ENCODE measurements at regions not wholly inside any gene's neighbourhood (a gene's known extent, or its start where the extent isn't known, plus 50 kb on each side); places are given as distances from the start of the nearest gene placed in this dataset.
"Not testable (repeated sequence)": the region's sequence is repeated elsewhere in the genome, so short reads cannot be mapped to it uniquely, and the experiment has no call there.

GRCh38 chr6:19699932-19700331 is 137.2 kb upstream of the ID4 start:
- DNase-seq (ENCODE audit: extremely low read depth, low read depth), result no peak

- no peak for DNase-seq (ENCODE audit: extremely low read depth, low read depth)
These were observed 131.6 kb upstream of the ID4 start for GRCh38 chr6:19705606-19706005.

- no peak for DNase-seq (ENCODE audit: extremely low read depth, low read depth)
These were observed 125.0 kb upstream of the ID4 start for GRCh38 chr6:19712012-19712688.

DNA sequence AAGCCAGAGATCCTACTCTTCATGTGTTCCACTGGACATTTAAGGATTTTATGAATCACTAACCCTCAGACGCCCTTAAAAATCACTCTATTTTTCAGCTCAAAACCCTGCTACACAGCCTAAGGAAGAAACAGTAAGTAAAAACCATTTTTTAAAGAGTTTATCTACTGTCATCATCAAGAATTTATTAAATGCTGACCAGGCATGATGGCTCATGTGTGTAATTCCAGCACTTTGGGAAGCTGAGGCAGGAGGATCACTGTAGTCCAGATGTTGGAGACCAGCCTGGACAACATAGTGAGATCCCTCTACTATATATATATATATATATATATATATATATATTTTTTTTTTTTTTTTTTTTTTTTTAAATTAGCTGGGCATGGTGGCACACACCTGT is 124.2 kb upstream of the ID4 start:
- no peak for DNase-seq (ENCODE audit: extremely low read depth, low read depth)

DNA sequence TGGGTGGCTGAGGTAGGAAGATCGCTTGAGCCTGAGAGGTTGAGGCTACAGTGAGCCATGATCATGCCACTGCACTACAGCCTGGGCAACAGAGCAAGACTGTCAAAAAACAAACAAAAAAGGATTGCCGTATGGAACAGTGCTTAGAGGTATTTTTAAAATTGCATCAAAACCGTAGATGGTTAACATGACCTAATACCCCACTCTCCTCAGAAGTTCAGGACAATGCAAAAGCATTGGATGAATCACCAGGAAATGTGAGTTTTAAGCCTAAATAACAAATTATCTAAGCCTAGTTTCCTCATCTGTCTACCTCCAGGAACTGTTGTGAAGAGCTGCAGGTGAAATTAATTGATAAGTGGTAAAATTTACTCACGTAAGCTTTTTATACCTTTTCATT is 123.8 kb upstream of the ID4 start:
- DNase-seq (ENCODE audit: extremely low read depth, low read depth), result no peak

DNA sequence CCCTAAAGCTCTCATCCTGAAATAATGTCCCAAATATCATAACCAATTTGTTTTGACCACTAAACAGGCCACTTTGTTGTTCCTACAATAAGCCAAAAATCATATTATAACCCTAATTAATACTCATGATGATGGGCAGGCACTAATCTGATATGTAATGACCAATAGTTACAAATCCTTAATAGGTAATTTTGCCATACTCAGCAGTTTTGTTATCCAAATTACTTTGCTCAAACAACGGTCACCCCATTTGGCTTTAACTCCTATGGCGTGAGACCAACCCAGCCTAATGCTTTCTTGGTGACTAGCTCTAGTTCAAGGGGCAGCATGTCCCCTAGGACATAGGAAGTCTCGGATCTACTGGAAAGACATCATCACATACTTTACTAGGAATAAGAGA is 123.2 kb upstream of the ID4 start:
- DNase-seq (ENCODE audit: extremely low read depth, low read depth), result no peak

DNA sequence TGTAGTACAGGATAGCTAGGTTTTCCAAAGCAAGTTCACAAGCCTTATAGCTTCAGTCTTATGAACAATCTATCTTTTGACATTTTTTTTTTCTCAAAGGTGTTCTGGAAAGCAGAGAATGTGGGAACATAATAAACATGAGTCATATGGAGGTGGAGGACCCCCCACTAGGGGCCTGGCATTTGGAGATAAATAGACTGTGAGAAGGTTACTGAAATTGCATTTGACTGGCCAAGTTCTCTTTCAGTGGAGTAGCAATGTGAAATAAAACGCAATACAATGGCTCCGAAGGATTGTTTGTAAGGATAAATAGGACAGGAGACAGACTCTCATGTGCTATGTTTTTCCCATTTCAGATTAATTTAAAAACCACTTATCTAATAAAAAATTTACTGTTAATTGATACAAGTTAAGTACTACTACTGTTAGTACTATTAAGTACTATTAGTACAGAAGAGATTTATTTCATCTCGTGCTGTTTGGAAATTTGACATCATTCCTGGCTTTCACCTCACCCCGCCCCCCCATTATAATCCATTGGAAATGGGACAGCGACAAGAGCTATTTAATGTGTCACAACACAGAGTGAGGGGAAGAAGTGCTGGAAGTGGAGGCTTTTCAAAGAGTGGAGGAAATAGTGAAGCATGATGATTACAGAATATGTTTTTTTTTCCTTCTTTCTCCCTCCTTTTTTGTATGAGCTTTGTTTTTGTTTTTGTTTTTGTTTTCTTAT is 122.6 kb upstream of the ID4 start:
- no peak for DNase-seq (ENCODE audit: extremely low read depth, low read depth)

- no peak for DNase-seq (ENCODE audit: extremely low read depth, low read depth)
These were observed 122.0 kb upstream of the ID4 start for GRCh38 chr6:19715167-19715551.

DNA sequence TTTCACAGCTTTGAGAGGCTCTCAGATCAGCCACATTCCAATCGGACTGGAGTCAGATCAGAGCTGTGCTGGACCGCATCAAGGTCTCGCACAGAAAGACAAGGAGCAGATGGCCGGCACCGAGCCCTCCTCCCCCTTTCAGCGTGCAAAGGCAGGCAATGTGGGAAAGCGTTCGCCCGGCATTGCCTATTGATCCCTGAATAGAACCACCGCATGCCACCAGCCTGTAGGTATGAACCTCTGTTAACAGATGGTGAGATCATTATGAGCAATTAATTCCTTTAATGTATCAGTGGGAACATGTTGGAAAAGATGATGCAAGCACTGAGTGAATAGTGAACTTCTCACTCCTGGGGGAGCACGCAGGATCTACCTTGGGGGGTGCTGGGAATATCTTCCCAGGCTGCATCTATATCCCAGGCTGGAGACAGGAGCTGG is 117.5 kb upstream of the ID4 start:
- no peak for DNase-seq (ENCODE audit: extremely low read depth, low read depth)

DNA sequence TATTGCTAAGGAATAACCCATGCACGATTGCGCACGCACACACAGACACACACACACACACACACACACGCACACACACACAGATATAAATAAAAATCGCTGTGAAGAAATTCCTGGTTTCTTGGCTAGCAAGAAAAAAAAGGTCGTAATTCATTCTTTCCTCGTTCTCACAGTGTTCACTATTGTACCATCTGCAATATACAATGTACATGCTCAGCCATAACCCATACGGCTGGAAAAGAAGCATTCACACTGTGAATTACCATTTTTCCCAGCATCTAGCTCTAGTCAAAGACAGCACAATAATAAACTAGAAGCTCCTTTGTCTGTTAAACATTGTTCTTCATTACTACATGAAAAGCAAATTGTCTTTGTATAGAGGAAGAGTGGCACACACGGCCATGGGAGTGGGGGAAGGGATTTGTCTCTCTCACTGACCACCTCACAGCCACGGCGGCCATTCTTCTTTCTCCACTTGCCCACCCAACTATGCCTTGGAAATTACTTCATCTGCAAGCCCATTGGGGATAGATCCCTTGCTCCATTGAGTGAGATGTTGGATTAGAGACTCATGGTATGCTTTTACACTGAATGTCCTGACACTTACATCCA is 115.3 kb upstream of the ID4 start:
- DNase-seq (ENCODE audit: extremely low read depth, low read depth), result no peak

DNA sequence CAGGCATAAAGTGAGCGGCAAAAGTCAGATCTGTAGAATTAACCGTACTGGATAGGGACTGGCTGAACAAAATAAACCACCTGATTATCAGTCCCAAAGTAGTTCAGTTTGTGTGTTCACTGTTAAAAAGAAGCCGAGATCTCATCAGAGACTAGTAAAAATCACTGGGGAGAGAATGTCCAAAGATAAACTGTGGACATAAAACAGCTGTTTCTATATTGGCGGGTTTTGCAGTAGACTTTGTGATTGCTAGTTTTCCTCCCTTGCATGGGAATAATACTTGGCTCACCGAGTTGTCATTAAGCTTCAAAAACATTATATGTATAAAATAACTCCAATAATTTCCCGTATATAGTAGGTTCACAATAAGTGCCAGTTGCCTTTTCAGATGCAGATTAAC is 114.2 kb upstream of the ID4 start:
- DNase-seq (ENCODE audit: extremely low read depth, low read depth), result no peak

DNA sequence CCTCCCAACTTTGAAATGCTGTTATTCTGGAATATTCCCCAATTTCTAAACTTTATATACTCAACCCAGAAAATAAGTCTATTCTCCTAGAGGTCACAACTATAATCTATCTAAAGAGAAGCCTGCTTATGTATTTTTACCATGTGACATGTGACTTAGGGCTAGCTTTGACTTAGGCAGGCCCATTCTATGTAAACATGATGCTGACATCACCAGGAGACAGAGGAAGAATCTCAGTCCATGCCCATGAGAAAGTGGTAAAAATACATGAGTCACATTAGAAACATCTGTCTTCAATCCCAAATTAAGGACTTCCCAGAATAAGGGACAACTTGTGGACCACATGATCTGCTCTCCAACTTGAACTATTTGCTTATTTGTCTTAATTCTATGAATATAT is 113.6 kb upstream of the ID4 start:
- DNase-seq (ENCODE audit: extremely low read depth, low read depth), result no peak

DNA sequence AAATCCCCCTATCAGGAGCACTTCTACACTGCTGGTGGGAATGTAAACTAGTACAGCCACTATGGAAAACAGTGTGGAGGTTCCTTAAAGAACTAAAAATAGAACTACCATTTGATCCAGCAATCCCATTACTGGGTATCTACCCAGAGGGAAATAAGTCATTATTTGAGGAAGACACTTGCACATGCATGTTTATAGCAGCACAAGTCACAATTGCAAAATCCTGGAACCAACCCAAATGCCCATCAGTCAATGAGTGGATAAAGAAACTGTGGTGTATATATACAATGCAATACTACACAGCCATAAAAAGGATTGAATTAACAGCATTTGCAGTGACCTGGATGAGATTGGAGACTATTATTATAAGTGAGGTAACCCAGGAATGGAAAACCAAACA is 111.7 kb upstream of the ID4 start:
- not testable (repeated sequence) for DNase-seq (ENCODE audit: extremely low read depth, low read depth)

GRCh38 chr6:19731282-19731681 is 105.9 kb upstream of the ID4 start:
- peak; percentile 69 for DNase-seq (ENCODE audit: extremely low read depth, low read depth)

GRCh38 chr6:19734061-19734460 is 103.1 kb upstream of the ID4 start:
- no peak for DNase-seq (ENCODE audit: extremely low read depth, low read depth)

DNA sequence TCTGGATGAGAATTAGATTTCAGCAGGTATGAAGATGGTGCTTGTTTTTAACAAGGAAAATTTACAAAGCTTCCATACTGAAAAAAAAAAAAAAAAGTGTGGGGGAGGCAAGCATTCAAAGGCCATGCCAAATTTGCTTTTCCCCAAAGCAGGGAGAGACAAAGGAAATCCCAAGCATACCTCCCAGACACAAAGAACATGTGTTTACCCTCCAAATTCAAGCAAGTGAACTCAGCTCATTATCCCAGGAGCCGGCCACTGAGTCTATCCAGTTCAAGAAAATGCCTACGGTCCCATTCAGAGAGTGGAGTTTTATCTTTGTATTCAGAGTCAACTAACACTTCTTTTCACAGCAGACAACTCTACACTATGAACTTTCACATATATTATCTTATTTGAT is 102.7 kb upstream of the ID4 start:
- DNase-seq (ENCODE audit: extremely low read depth, low read depth), result no peak

DNA sequence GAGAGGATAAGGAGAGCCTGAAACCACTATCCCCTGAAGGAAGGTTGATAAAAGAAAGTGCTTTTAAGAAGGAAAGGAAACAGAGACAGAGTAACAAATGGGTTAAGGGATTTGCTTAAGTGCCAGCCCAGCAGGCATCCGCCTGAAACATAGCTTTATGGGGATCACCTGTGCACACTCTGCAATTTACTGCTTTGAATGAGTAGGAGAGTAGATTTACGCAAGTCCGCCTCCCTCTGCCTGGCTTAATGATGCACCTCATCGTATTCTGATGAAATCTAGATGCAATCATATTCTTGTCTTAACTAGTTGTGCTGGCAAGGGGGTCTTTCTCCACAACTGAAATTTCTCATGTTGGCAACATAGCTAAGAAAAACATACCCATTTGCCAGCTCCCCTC is 101.1 kb upstream of the ID4 start:
- DNase-seq (ENCODE audit: extremely low read depth, low read depth), result no peak

DNA sequence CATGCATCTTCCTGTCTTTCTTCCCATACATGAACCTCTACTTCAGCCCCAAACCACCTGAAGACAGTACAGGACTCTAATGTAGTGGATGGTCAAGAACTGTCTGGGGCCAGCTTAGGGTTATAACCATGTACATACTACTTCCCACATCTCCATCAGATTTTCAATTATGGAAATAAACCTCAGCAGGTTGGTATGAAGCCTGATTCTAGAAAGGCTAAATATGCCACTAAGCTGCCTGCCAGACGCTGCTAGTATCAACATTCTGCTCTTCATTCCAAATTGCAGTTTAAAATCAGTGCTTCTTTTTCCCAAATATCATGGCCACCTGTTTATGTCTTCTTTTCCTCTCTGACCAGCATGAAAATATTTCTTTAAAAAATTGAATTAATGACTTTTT is 99.2 kb upstream of the ID4 start:
- no peak for DNase-seq (ENCODE audit: extremely low read depth, low read depth)

DNA sequence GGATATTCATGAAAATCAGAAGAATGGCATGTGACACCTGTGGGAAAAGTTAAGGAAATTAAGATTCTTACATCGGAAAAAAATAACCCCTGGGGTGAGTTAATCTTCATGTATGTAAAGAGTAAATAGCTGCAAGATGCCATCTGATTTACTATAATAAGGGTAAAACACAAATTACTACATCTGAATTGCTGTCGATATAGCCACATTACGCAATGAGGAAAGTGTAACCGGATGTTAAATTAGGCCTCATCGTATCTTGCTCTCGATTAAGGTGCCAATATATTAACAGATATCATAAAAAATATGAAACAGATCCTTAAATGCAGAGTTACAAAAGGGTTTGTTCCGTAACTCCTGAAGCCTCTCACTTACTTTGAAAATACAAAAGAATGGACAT is 87.4 kb upstream of the ID4 start:
- DNase-seq (ENCODE audit: extremely low read depth, low read depth), result no peak

DNA sequence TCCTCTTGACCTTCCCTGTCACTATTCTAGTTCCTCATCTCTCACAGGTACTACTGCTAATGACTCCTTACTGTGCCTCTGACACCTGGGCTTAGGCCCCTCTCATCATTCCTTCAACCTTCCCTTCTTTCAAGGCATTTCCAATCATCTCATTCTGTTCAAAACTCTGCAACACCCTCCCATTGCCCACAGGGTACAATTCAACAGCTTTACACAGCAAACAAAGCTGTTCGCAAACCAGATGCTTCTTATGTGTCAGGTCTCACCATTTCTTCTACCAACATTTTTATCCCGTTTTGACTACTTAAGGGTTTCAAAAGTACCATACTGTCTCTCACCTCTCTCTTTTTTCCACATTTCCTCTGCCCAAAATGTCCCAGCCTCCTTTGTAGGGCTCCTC is 84.4 kb upstream of the ID4 start:
- no peak for DNase-seq (ENCODE audit: extremely low read depth, low read depth)

DNA sequence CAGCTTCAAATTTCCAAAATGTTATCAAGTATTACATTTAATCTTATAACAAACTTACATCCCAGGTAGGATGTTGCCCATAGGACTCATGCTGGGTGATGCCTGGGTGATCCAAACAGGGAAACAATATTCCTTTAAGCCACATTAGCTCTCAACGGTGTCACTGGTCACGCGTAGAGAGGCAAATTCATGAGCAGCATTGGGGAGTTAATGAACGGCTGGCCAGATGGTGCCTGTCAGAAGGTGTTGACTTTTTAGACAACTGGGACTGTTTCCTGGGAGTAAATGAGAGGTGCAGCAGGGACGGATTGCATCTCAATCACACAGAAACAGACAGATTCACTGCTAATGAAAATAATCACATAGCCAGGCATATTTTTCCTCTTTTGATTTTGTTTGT is 83.3 kb upstream of the ID4 start:
- no peak for DNase-seq (ENCODE audit: extremely low read depth, low read depth)

DNA sequence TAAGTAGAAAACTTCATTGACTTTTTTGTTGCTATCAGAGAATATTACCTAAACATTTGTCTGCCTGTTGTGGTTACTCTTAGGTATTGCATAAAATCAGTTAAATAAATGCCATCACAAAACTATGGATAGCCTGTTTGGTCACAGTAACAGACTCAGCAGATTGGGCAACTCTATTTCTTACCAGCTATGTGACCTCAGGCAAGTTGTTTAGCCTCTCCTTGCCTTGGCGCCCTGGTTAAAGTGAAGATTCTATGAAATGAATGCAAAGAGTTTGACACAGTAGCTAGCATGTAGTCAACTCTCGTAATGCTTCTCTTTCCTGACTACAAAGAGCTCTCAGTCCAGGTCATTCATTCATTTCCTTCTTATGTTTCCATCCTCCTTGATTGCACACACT is 82.5 kb upstream of the ID4 start:
- DNase-seq (ENCODE audit: extremely low read depth, low read depth), result no peak

Data from NCI-H460 (cell line).